H1 (cell line): ENCODE measurements at regions not wholly inside any gene's neighbourhood (a gene's known extent, or its start where the extent isn't known, plus 50 kb on each side); places are given as distances from the start of the nearest gene placed in this dataset.

Source experiments
- ATF3 ChIP-seq: IDR thresholded peaks from 2 replicates; pipeline ENCODE4 v1.6.1; 2011; ENCODE audit warnings: low read depth, mild to moderate bottlenecking, low read length; ENCODE audit not compliant: insufficient read depth
- CTCF ChIP-seq, 3 experiments: IDR thresholded peaks; 1 replicate in 2 of 3; 2 replicates in 1 of 3; pipeline versions ENCODE4 v1.5.1 to v1.6.1; 2011; ENCODE audit warnings: low read length in 3 of 3, mild to moderate bottlenecking in 3 of 3, inconsistent platforms in 2 of 3, low read depth in 1 of 3, moderate library complexity in 1 of 3; ENCODE audit not compliant: insufficient read depth in 1 of 3; ENCODE audit errors: control extremely low read depth in 1 of 3
- EGR1 ChIP-seq: IDR thresholded peaks from 2 replicates; pipeline ENCODE4 v1.6.1; 2011; ENCODE audit warnings: low read depth, low read length, borderline replicate concordance
- EP300 ChIP-seq, 2 experiments: IDR thresholded peaks; 1 replicate in 1 of 2; 2 replicates in 1 of 2; pipeline ENCODE4 v1.6.1; 2011 to 2012; ENCODE audit warnings: low read depth in 2 of 2, low read length in 2 of 2, mild to moderate bottlenecking in 2 of 2, borderline replicate concordance in 1 of 2, inconsistent platforms in 1 of 2, moderate library complexity in 1 of 2
- MAFK ChIP-seq: IDR thresholded peaks from 2 replicates; pipeline ENCODE4 v1.6.1; 2012; ENCODE audit warnings: low read depth, mild to moderate bottlenecking, improper control_type of control experiment, low read length
- POLR2A ChIP-seq, 2 experiments: IDR thresholded peaks; 1 replicate in 1 of 2; 2 replicates in 1 of 2; pipeline ENCODE4 v1.6.1; 2011; ENCODE audit warnings: low read depth in 2 of 2, low read length in 2 of 2, mild to moderate bottlenecking in 2 of 2; ENCODE audit errors: control extremely low read depth in 1 of 2
- RAD21 ChIP-seq, 2 experiments: IDR thresholded peaks in 1 of 2; conservative IDR thresholded peaks in 1 of 2; 2 replicates each; pipeline ENCODE4 v1.6.1; 2011; ENCODE audit warnings: low read depth in 2 of 2, low read length in 2 of 2, improper control_type of control experiment in 1 of 2, inconsistent platforms in 1 of 2, mild to moderate bottlenecking in 1 of 2, moderate library complexity in 1 of 2
- RFX5 ChIP-seq: IDR thresholded peaks from 2 replicates; pipeline ENCODE4 v1.6.1; 2011; ENCODE audit warnings: low read depth, low read length, improper control_type of control experiment, borderline replicate concordance
- TCF12 ChIP-seq: IDR thresholded peaks from 2 replicates; pipeline ENCODE4 v1.6.1; 2011; ENCODE audit warnings: low read depth, mild to moderate bottlenecking, low read length
- TF ChIP-seq, protein P1 (sequence below): IDR thresholded peaks from 2 replicates; pipeline ENCODE4 v1.6.1; 2012; ENCODE audit warnings: inconsistent platforms

DNA sequence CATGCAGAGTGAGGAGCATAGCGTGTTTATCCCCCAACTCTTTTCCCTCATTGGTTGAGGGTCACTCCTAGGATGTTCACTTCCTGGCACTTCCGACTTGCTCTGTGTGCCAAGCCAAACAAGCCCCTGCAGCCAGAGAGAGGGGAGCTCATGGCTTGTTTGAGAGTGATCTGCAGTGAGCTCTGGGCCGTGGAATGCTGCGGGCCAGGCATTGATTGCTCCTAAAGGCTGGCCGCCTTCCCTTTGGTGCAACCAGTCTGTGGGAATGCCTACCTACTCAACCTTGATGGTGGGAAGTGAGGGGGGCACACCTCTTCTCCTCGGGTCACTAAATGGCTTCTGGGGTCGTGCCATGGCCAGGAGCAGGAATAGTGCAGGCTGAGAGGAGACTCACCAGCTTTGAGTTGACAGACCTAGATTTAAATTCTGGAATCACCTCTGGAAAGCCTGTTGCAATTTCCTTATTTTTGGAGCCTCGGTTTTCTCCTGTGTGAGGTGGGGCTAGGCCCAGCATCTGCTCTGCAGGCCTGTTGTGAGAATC lies 152.0 kb upstream of the STX18 start:
- TF ChIP-seq ATF3 (no peak), POLR2A (IDR thresholded peaks at IDR 0.05; ENCODE audit: control extremely low read depth in 1 of 2, low read depth in 2 of 2, low read length in 2 of 2) (no peak), EGR1 (no peak), CTCF (IDR thresholded peaks at IDR 0.05; ENCODE audit: control extremely low read depth in 1 of 3, insufficient read depth in 1 of 3, low read depth in 1 of 3, low read length in 3 of 3) (no peak; a peak in 1 of 4 replicates), RFX5 (no peak), MAFK (no peak), TCF12 (no peak), RAD21 (IDR thresholded peaks at IDR 0.05 in 1 of 2, conservative IDR thresholded peaks at IDR 0.05 in 1 of 2; ENCODE audit: low read depth in 2 of 2, low read length in 2 of 2) (no peak), EP300 (IDR thresholded peaks at IDR 0.05; ENCODE audit: borderline replicate concordance in 1 of 2, low read depth in 2 of 2, low read length in 2 of 2) (no peak)
- TF ChIP-seq, protein P1, sequence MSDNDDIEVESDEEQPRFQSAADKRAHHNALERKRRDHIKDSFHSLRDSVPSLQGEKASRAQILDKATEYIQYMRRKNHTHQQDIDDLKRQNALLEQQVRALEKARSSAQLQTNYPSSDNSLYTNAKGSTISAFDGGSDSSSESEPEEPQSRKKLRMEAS: no peak
